GM12878 (cell line): ENCODE measurements at regions not wholly inside any gene's neighbourhood (a gene's known extent, or its start where the extent isn't known, plus 50 kb on each side); places are given as distances from the start of the nearest gene placed in this dataset.

Source experiments
- ATAC-seq: fragments of 200-7000 bp; cut with Tn5 transposase; 3 replicates; pipeline ENCODE4 v1.9.1; 2020; ENCODE audit warnings: mild to moderate bottlenecking, moderate library complexity
- BruUV-seq: library from RNA; stranded (reverse); fragments of 400-500 nt; replicated peaks from 2 replicates; lab custom pipeline; 2021; lab: Mats Ljungman, UMichigan
- CTCF ChIA-PET: fragments of 300-600 bp; sonication (Branson Sonifier 250); formaldehyde crosslinking; extraction: SDS; loops from one replicate; lab custom pipeline; 2021; ENCODE audit warnings: inconsistent platforms; lab: Yijun Ruan, JAX
- POLR2A ChIA-PET: fragments of 350-600 bp; formaldehyde crosslinking; extraction: SDS; loops from one replicate; lab custom pipeline; 2021; ENCODE audit warnings: inconsistent platforms; lab: Charles Lee
- RAD21 ChIA-PET: fragments of 300-600 bp; sonication (Branson Sonifier 250); formaldehyde crosslinking; loops from one replicate; lab custom pipeline; 2023; ENCODE audit warnings: antibody characterized with exemption; ENCODE audit not compliant: unreplicated experiment; lab: Charles Lee
- SMC1A ChIA-PET: fragments of 300-600 bp; sonication (Branson Sonifier 250); formaldehyde crosslinking; loops from one replicate; lab custom pipeline; 2023; ENCODE audit not compliant: unreplicated experiment, uncharacterized antibody; lab: Charles Lee
- DNase-seq: peaks from one replicate; pipeline ENCODE4 v3.0.0-alpha.2; 2011; ENCODE audit warnings: low read depth, low spot score
- FAIRE-seq: peaks from 3 replicates; lab custom pipeline; 2011; peaks lifted over from hg19 to GRCh38; lab: Jason Lieb, UNC
- H2AFZ ChIP-seq: 2 replicates; pipeline ENCODE4 v1.6.0; 2011; ENCODE audit warnings: low read depth, low read length, control low read depth; ENCODE audit not compliant: control insufficient read depth
- H3K27ac ChIP-seq: 2 replicates; pipeline ENCODE4 v1.5.1; 2011; ENCODE audit warnings: control low read depth; ENCODE audit not compliant: control insufficient read depth, insufficient read depth
- H3K27me3 ChIP-seq, 2 experiments: replicated peaks in 1 of 2; 2 replicates each; pipeline versions ENCODE4 v1.6.0 to v1.6.1; 2011; ENCODE audit warnings: low read length in 1 of 2; ENCODE audit not compliant: control insufficient read depth in 2 of 2, insufficient read depth in 2 of 2
- H3K36me3 ChIP-seq, 2 experiments: 2 replicates each; pipeline ENCODE4 v1.5.1; 2011; ENCODE audit warnings: low read length in 1 of 2; ENCODE audit not compliant: control insufficient read depth in 2 of 2, insufficient read depth in 2 of 2
- H3K4me1 ChIP-seq: 2 replicates; pipeline ENCODE4 v1.6.1; 2011; ENCODE audit warnings: mild to moderate bottlenecking, low read length, moderate library complexity, mixed read lengths; ENCODE audit not compliant: control insufficient read depth, insufficient read depth
- H3K4me2 ChIP-seq: 2 replicates; pipeline ENCODE4 v1.6.0; 2011; ENCODE audit warnings: control low read depth; ENCODE audit not compliant: control insufficient read depth, insufficient read depth
- H3K4me3 ChIP-seq: fragments of 200-600 bp; sonication (generic); 2 replicates; pipeline ENCODE4 v1.5.1; 2016
- H3K79me2 ChIP-seq: 2 replicates; pipeline ENCODE4 v1.6.0; 2011; ENCODE audit warnings: low read length; ENCODE audit not compliant: control insufficient read depth, insufficient read depth
- H3K9ac ChIP-seq: 2 replicates; pipeline ENCODE4 v1.8.0; 2011; ENCODE audit warnings: low read length, control low read depth, mixed read lengths; ENCODE audit not compliant: control insufficient read depth, insufficient read depth
- H3K9me3 ChIP-seq: replicated peaks from 3 replicates; pipeline ENCODE4 v1.5.1; 2011; ENCODE audit warnings: mild to moderate bottlenecking, low read length; ENCODE audit not compliant: control insufficient read depth, insufficient read depth
- H4K20me1 ChIP-seq: 2 replicates; pipeline ENCODE4 v1.6.0; 2011; ENCODE audit not compliant: control insufficient read depth, insufficient read depth
- CBX5 ChIP-seq: sonication (generic); IDR thresholded peaks from 2 replicates; pipeline ENCODE4 v1.6.1; 2016; ENCODE audit warnings: low read depth, moderate library complexity, mild to moderate bottlenecking, inconsistent platforms
- HSF1 ChIP-seq: fragments of 150-350 bp; IDR thresholded peaks from 2 replicates; pipeline ENCODE4 v1.6.1; 2014; ENCODE audit warnings: mild to moderate bottlenecking, low read depth, low read length
- IKZF2 ChIP-seq, 2 experiments: fragments of 450-650 bp; IDR thresholded peaks; 2 replicates each; pipeline ENCODE4 v1.6.1; 2017; ENCODE audit warnings: mild to moderate bottlenecking in 2 of 2, moderate library complexity in 2 of 2
- PKNOX1 ChIP-seq: fragments of 450-650 bp; IDR thresholded peaks from 2 replicates; pipeline ENCODE4 v1.6.1; 2016; ENCODE audit warnings: mild to moderate bottlenecking
- POLR2AphosphoS2 ChIP-seq: IDR thresholded peaks from 2 replicates; pipeline ENCODE4 v1.6.1; 2011; ENCODE audit warnings: low read depth, mild to moderate bottlenecking, low read length, improper control_type of control experiment, moderate library complexity
- POU2F2 ChIP-seq: IDR thresholded peaks from 3 replicates; pipeline ENCODE4 v1.6.1; 2011; ENCODE audit warnings: low read depth, mild to moderate bottlenecking, low read length, borderline replicate concordance
- SMC3 ChIP-seq: IDR thresholded peaks from 2 replicates; pipeline ENCODE4 v1.6.1; 2011; ENCODE audit warnings: low read length, improper control_type of control experiment, borderline replicate concordance
- TCF7 ChIP-seq: IDR thresholded peaks from 2 replicates; pipeline ENCODE4 v1.6.1; 2014; ENCODE audit warnings: antibody characterized with exemption, borderline replicate concordance
- ZBTB4 ChIP-seq: fragments of 450-650 bp; formaldehyde crosslinking; IDR thresholded peaks from 2 replicates; pipeline ENCODE4 v1.4.0; 2022; ENCODE audit warnings: mild to moderate bottlenecking, moderate library complexity
- WGBS: methylation state at CpG from one replicate; pipeline ENCODE4 v1.1.6; 2016; ENCODE audit warnings: low lambda C conversion rate; ENCODE audit not compliant: insufficient replicate concordance, insufficient coverage; ENCODE audit errors: missing lambda C conversion rate; 5-methylcytosine and 5-hydroxymethylcytosine counted together
- in situ Hi-C: fragments of 300-500 bp; cut with MboI; formaldehyde crosslinking; loops from 9 replicates; pipeline ENCODE4 v1.14.3; 2018; ENCODE audit warnings: mixed read lengths
- intact Hi-C: fragments of 100-400 bp; cut with micrococcal nuclease; formaldehyde crosslinking; loops from one replicate; pipeline ENCODE4 v1.14.2; 2022; ENCODE audit not compliant: unreplicated experiment
- TF ChIP-seq, protein P1 (sequence below): IDR thresholded peaks from 2 replicates; pipeline ENCODE4 v1.6.1; 2012; ENCODE audit warnings: low read depth, low read length, improper control_type of control experiment

GRCh38 chr2:792687-793086, 115.5 kb upstream of the TMEM18 start:
- TF ChIP-seq POLR2AphosphoS2 (no peak), HSF1 (no peak), IKZF2 (IDR thresholded peaks at IDR 0.05) (no peak)
- H3K27me3 ChIP-seq = no peaks in the 10 kb centered on the region
- RAD21 ChIA-PET = no interaction called here
- ATAC-seq (no peak), FAIRE-seq (no peak), DNase-seq (no peak)
- no peak overlapping the region for H3K9ac ChIP-seq
- H3K36me3 ChIP-seq = no peaks in the 10 kb centered on the region
- H3K9me3 ChIP-seq = no peaks in the 10 kb centered on the region; the same call in 2 of the 3 replicates
- CTCF ChIA-PET = no interaction called here
- no TSS peak for BruUV-seq
- no peak overlapping the region for H3K27ac ChIP-seq
- intact Hi-C loops = no loop called here
- H3K79me2 ChIP-seq = no peaks in the 10 kb centered on the region
- no peak overlapping the region for H3K4me3 ChIP-seq
- no peak overlapping the region for H3K4me2 ChIP-seq
- no peaks in the 10 kb centered on the region for H4K20me1 ChIP-seq
- SMC1A ChIA-PET = no interaction called here
- no peaks in the 10 kb centered on the region for H3K4me1 ChIP-seq
- 58% methylated on average over 12 of the region's 13 CpGs for WGBS
- in situ Hi-C loops = no loop called here
- no peak overlapping the region for H2AFZ ChIP-seq
- POLR2A ChIA-PET = no interaction called here

DNA sequence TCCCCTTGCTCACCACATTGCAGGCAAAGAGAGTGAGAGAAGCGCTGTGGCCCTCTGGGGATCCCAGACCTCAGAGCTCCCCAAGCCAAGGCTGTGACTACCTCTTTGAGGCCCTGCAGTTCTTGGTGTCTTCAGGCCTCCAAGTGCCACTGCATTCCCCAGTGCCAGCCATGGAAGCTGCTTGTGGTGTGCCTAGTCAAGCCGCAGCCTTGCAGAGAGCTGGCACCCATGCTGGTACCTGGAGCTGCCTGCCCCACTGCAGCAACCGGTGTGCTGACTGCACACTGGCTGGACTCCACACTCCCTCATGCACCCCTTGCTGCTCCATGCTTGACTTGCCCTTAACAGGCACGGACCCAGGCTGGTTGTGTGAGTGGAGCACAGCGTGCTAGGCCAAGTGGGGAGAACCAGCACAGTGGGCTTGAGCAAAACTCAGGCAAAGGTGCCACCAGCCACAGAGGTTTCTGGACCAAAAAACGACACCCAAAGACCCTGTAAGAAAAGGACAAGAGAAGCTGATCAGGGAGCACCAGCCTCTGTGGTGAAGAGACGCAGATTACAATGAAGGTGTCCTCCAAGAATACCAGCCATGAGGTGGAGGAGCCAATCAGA, 113.5 kb upstream of the TMEM18 start:
- H3K4me3 ChIP-seq = no peak overlapping the region
- no peak for DNase-seq
- no peaks in the 10 kb centered on the region for H3K79me2 ChIP-seq
- intact Hi-C loops = no loop called here
- no peaks in the 10 kb centered on the region for H3K27me3 ChIP-seq
- in situ Hi-C loops = no loop called here
- POLR2A ChIA-PET = no interaction called here
- CTCF ChIA-PET = no interaction called here
- no peak overlapping the region for H3K4me2 ChIP-seq
- BruUV-seq = no TSS peak
- no peak for ATAC-seq
- H3K36me3 ChIP-seq = no peaks in the 10 kb centered on the region
- SMC1A ChIA-PET = no interaction called here
- H4K20me1 ChIP-seq = no peaks in the 10 kb centered on the region
- no peak overlapping the region for H3K9ac ChIP-seq
- no peaks in the 10 kb centered on the region for H3K4me1 ChIP-seq
- FAIRE-seq = no peak
- H2AFZ ChIP-seq = no peak overlapping the region
- no peaks in the 10 kb centered on the region; the same call in 2 of the 3 replicates for H3K9me3 ChIP-seq
- RAD21 ChIA-PET = no interaction called here
- WGBS = 34% methylated on average over 7 of the region's 7 CpGs
- no peak overlapping the region for H3K27ac ChIP-seq
- TF ChIP-seq, protein P1, sequence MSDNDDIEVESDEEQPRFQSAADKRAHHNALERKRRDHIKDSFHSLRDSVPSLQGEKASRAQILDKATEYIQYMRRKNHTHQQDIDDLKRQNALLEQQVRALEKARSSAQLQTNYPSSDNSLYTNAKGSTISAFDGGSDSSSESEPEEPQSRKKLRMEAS = no peak
- TF ChIP-seq SMC3 (no peak), POU2F2 (no peak), ZBTB4 (CRISPR knock-in tag) (no peak), TCF7 (no peak), CBX5 (no peak), PKNOX1 (no peak)
